HG03103 (cell line): ENCODE measurements at regions not wholly inside any gene's neighbourhood (a gene's known extent, or its start where the extent isn't known, plus 50 kb on each side); places are given as distances from the start of the nearest gene placed in this dataset.

Source experiments
- ATAC-seq: cut with Tn5 transposase; IDR thresholded peaks from one replicate; pipeline ENCODE4 v1.9.1; 2021; ENCODE audit warnings: low read depth; ENCODE audit not compliant: unreplicated experiment

- no peak for ATAC-seq
Observed at GRCh38 chr5:67407979-67408378, 211.4 kb upstream of the CD180 start.

- ATAC-seq = no peak
Observed at GRCh38 chr5:67405755-67406154, 209.2 kb upstream of the CD180 start.

- ATAC-seq = no peak
Observed at GRCh38 chr5:67405101-67405364, 208.4 kb upstream of the CD180 start.

GRCh38 chr5:67404256-67405100 lies 207.9 kb upstream of the CD180 start:
- ATAC-seq = no peak

- no peak for ATAC-seq
Observed at GRCh38 chr5:67402526-67402925, 205.9 kb upstream of the CD180 start.

- ATAC-seq = no peak
Observed at GRCh38 chr5:67401172-67401571, 204.6 kb upstream of the CD180 start.

GRCh38 chr5:67400752-67401151 lies 204.2 kb upstream of the CD180 start:
- ATAC-seq = no peak

GRCh38 chr5:67395790-67396418 lies 199.3 kb upstream of the CD180 start:
- ATAC-seq = no peak

- ATAC-seq = no peak
Observed at GRCh38 chr5:67393211-67393610, 196.6 kb upstream of the CD180 start.

- no peak for ATAC-seq
Observed at GRCh38 chr5:67390935-67391334, 194.3 kb upstream of the CD180 start.

GRCh38 chr5:67383451-67383850 lies 186.9 kb upstream of the CD180 start:
- ATAC-seq = no peak

- no peak for ATAC-seq
Observed at GRCh38 chr5:67381236-67381880, 184.8 kb upstream of the CD180 start.

- ATAC-seq = no peak
Observed at GRCh38 chr5:67380431-67380830, 183.8 kb upstream of the CD180 start.

- ATAC-seq = no peak
Observed at GRCh38 chr5:67379753-67380152, 183.2 kb upstream of the CD180 start.

GRCh38 chr5:67378256-67378655 lies 181.7 kb upstream of the CD180 start:
- ATAC-seq = no peak

- no peak for ATAC-seq
Observed at GRCh38 chr5:67377631-67378030, 181.0 kb upstream of the CD180 start.

GRCh38 chr5:67375606-67376005 lies 179.0 kb upstream of the CD180 start:
- ATAC-seq = no peak

- ATAC-seq = no peak
Observed at GRCh38 chr5:67374378-67374777, 177.8 kb upstream of the CD180 start.

- no peak for ATAC-seq
Observed at GRCh38 chr5:67373518-67373917, 176.9 kb upstream of the CD180 start.

- ATAC-seq = no peak
Observed at GRCh38 chr5:67372887-67373286, 176.3 kb upstream of the CD180 start.

- no peak for ATAC-seq
Observed at GRCh38 chr5:67371924-67372323, 175.3 kb upstream of the CD180 start.
